Activated T-helper 2 cell treated with anti-CD3 and anti-CD28 coated beads, Interferon-gamma antibody, Interleukin-2, Interleukin-4, amounts not matched to agents 10 μg/mL and 5 μg/mL and 100 μg/mL, durations not matched to agents 14 hours and 24 hours and 36 hours (primary cell): ENCODE measurements at regions not wholly inside any gene's neighbourhood (a gene's known extent, or its start where the extent isn't known, plus 50 kb on each side); places are given as distances from the start of the nearest gene placed in this dataset.

Source experiments
- DNase-seq: peaks from one replicate; pipeline ENCODE4 v3.0.0; 2021; ENCODE audit warnings: low spot score
- H3K27ac Mint-ChIP-seq: one replicate; pipeline ENCODE4 v1.8.0; 2021; ENCODE audit warnings: mixed read lengths
- H3K27me3 Mint-ChIP-seq: one replicate; pipeline ENCODE4 v1.8.0; 2021; ENCODE audit warnings: low read depth, mixed read lengths
- H3K36me3 Mint-ChIP-seq: one replicate; pipeline ENCODE4 v1.8.0; 2021; ENCODE audit warnings: low read depth, mixed read lengths
- H3K4me1 Mint-ChIP-seq: one replicate; pipeline ENCODE4 v1.8.0; 2021; ENCODE audit warnings: low read depth, mixed read lengths
- H3K4me3 Mint-ChIP-seq: one replicate; pipeline ENCODE4 v1.8.0; 2021; ENCODE audit warnings: low read depth, mild to moderate bottlenecking, moderate library complexity, mixed read lengths
- H3K9me3 Mint-ChIP-seq: one replicate; pipeline ENCODE4 v1.8.0; 2021; ENCODE audit warnings: mixed read lengths
- intact Hi-C: fragments of 100-400 bp; cut with micrococcal nuclease; formaldehyde crosslinking; loops from one replicate; pipeline ENCODE4 v1.15.1; 2023

- no peaks in the 10 kb centered on the region for H3K27me3 Mint-ChIP-seq
- no peaks in the 10 kb centered on the region for H3K36me3 Mint-ChIP-seq
- H3K4me1 Mint-ChIP-seq, result no peaks in the 10 kb centered on the region
- no peak overlapping the region for H3K4me3 Mint-ChIP-seq
- H3K9me3 Mint-ChIP-seq, result peaks cover 44% of the 10 kb centered on the region
- H3K27ac Mint-ChIP-seq, result no peak overlapping the region
- intact Hi-C loops, result no loop called here
- no peak for DNase-seq
Observed at GRCh38 chr16:6545329-6545728, 787.3 kb upstream of the RBFOX1 start.

GRCh38 chr16:6541267-6541666 lies 791.4 kb upstream of the RBFOX1 start:
- H3K9me3 Mint-ChIP-seq, result peaks cover 23% of the 10 kb centered on the region
- H3K4me1 Mint-ChIP-seq, result no peaks in the 10 kb centered on the region
- H3K4me3 Mint-ChIP-seq, result no peak overlapping the region
- intact Hi-C loops, result no loop called here
- H3K36me3 Mint-ChIP-seq, result no peaks in the 10 kb centered on the region
- DNase-seq, result no peak
- no peaks in the 10 kb centered on the region for H3K27me3 Mint-ChIP-seq
- H3K27ac Mint-ChIP-seq, result no peak overlapping the region

- no peak overlapping the region for H3K27ac Mint-ChIP-seq
- no peak for DNase-seq
- H3K9me3 Mint-ChIP-seq, result peaks cover 20% of the 10 kb centered on the region
- no peaks in the 10 kb centered on the region for H3K27me3 Mint-ChIP-seq
- H3K4me3 Mint-ChIP-seq, result no peak overlapping the region
- H3K36me3 Mint-ChIP-seq, result no peaks in the 10 kb centered on the region
- H3K4me1 Mint-ChIP-seq, result no peaks in the 10 kb centered on the region
- intact Hi-C loops, result no loop called here
Observed at GRCh38 chr16:6536411-6536810, 796.2 kb upstream of the RBFOX1 start.

- Mint-ChIP-seq H3K4me1 (no peaks in the 10 kb centered on the region), H3K9me3 (peaks cover 32% of the 10 kb centered on the region), H3K27me3 (no peaks in the 10 kb centered on the region), H3K4me3 (no peak overlapping the region), H3K27ac (no peak overlapping the region), H3K36me3 (no peaks in the 10 kb centered on the region)
- intact Hi-C loops, result no loop called here
- no peak for DNase-seq
Observed at GRCh38 chr16:6531067-6531466, 801.6 kb upstream of the RBFOX1 start.

GRCh38 chr16:6528217-6528616 lies 804.4 kb upstream of the RBFOX1 start:
- Mint-ChIP-seq H3K4me3 (no peak overlapping the region), H3K27ac (no peak overlapping the region), H3K9me3 (peaks cover 25% of the 10 kb centered on the region), H3K27me3 (no peaks in the 10 kb centered on the region), H3K36me3 (no peaks in the 10 kb centered on the region), H3K4me1 (no peaks in the 10 kb centered on the region)
- DNase-seq, result no peak
- intact Hi-C loops, result no loop called here

GRCh38 chr16:6527646-6528045 lies 805.0 kb upstream of the RBFOX1 start:
- no peak overlapping the region for H3K4me3 Mint-ChIP-seq
- no peaks in the 10 kb centered on the region for H3K4me1 Mint-ChIP-seq
- no peaks in the 10 kb centered on the region for H3K27me3 Mint-ChIP-seq
- H3K36me3 Mint-ChIP-seq, result no peaks in the 10 kb centered on the region
- peaks cover 28% of the 10 kb centered on the region for H3K9me3 Mint-ChIP-seq
- no peak overlapping the region for H3K27ac Mint-ChIP-seq
- intact Hi-C loops, result no loop called here
- DNase-seq, result no peak

- no peak overlapping the region for H3K27ac Mint-ChIP-seq
- H3K4me1 Mint-ChIP-seq, result no peaks in the 10 kb centered on the region
- no peak for DNase-seq
- no peak overlapping the region for H3K4me3 Mint-ChIP-seq
- peaks cover 36% of the 10 kb centered on the region for H3K9me3 Mint-ChIP-seq
- intact Hi-C loops, result no loop called here
- H3K27me3 Mint-ChIP-seq, result no peaks in the 10 kb centered on the region
- no peaks in the 10 kb centered on the region for H3K36me3 Mint-ChIP-seq
Observed at GRCh38 chr16:6524501-6524900, 808.1 kb upstream of the RBFOX1 start.

GRCh38 chr16:6517020-6517720 lies 815.5 kb upstream of the RBFOX1 start:
- no peak overlapping the region for H3K4me3 Mint-ChIP-seq
- intact Hi-C loops, result no loop called here
- H3K4me1 Mint-ChIP-seq, result no peaks in the 10 kb centered on the region

GRCh38 chr16:6512512-6512911 lies 820.1 kb upstream of the RBFOX1 start:
- H3K27ac Mint-ChIP-seq, result no peak overlapping the region
- no peak overlapping the region for H3K4me3 Mint-ChIP-seq
- peaks cover 40% of the 10 kb centered on the region for H3K9me3 Mint-ChIP-seq
- DNase-seq, result no peak
- H3K27me3 Mint-ChIP-seq, result no peaks in the 10 kb centered on the region
- intact Hi-C loops, result no loop called here
- H3K4me1 Mint-ChIP-seq, result no peaks in the 10 kb centered on the region
- no peaks in the 10 kb centered on the region for H3K36me3 Mint-ChIP-seq

More at GRCh38 chr16:6517020-6517720, 815.5 kb upstream of the RBFOX1 start:
- no peaks in the 10 kb centered on the region for H3K36me3 Mint-ChIP-seq
- peaks cover 56% of the 10 kb centered on the region for H3K9me3 Mint-ChIP-seq
- H3K27ac Mint-ChIP-seq, result no peak overlapping the region
- no peak for DNase-seq
- no peaks in the 10 kb centered on the region for H3K27me3 Mint-ChIP-seq

- Mint-ChIP-seq H3K9me3 (peaks cover 54% of the 10 kb centered on the region), H3K4me1 (no peaks in the 10 kb centered on the region), H3K36me3 (no peaks in the 10 kb centered on the region), H3K27me3 (no peaks in the 10 kb centered on the region), H3K27ac (no peak overlapping the region), H3K4me3 (no peak overlapping the region)
- DNase-seq, result no peak
- intact Hi-C loops, result no loop called here
Observed at GRCh38 chr16:6510261-6510660, 822.4 kb upstream of the RBFOX1 start.

GRCh38 chr16:6499413-6499812 lies 833.2 kb upstream of the RBFOX1 start:
- Mint-ChIP-seq H3K9me3 (peaks cover 38% of the 10 kb centered on the region), H3K27ac (no peak overlapping the region), H3K4me1 (no peaks in the 10 kb centered on the region), H3K36me3 (no peaks in the 10 kb centered on the region), H3K27me3 (no peaks in the 10 kb centered on the region), H3K4me3 (no peak overlapping the region)
- no peak for DNase-seq
- intact Hi-C loops, result no loop called here

GRCh38 chr16:6498858-6499257 lies 833.8 kb upstream of the RBFOX1 start:
- H3K27me3 Mint-ChIP-seq, result no peaks in the 10 kb centered on the region

GRCh38 chr16:6496996-6497395 lies 835.6 kb upstream of the RBFOX1 start:
- Mint-ChIP-seq H3K36me3 (no peaks in the 10 kb centered on the region), H3K9me3 (peaks cover 38% of the 10 kb centered on the region), H3K4me3 (no peak overlapping the region), H3K4me1 (no peaks in the 10 kb centered on the region), H3K27ac (no peak overlapping the region), H3K27me3 (no peaks in the 10 kb centered on the region)
- intact Hi-C loops, result no loop called here
- no peak for DNase-seq

More at GRCh38 chr16:6498858-6499257, 833.8 kb upstream of the RBFOX1 start:
- H3K36me3 Mint-ChIP-seq, result no peaks in the 10 kb centered on the region
- H3K9me3 Mint-ChIP-seq, result peaks cover 33% of the 10 kb centered on the region
- intact Hi-C loops, result no loop called here
- H3K4me3 Mint-ChIP-seq, result no peak overlapping the region
- no peak overlapping the region for H3K27ac Mint-ChIP-seq
- H3K4me1 Mint-ChIP-seq, result no peaks in the 10 kb centered on the region
- no peak for DNase-seq
